Lower leg skin (tissue), 4 donors: ENCODE measurements at regions not wholly inside any gene's neighbourhood (a gene's known extent, or its start where the extent isn't known, plus 50 kb on each side); places are given as distances from the start of the nearest gene placed in this dataset.

ENCODE experiments used
- DNase-seq, 2 donors: peaks; one replicate each; pipeline ENCODE4 v3.0.0-alpha.2; 2019; ENCODE audit warnings: low spot score in 2 of 2
- H3K4me3 ChIP-seq: fragments of 200-600 bp; sonication (generic); 2 replicates; pipeline ENCODE4 v1.5.1; 2017; ENCODE audit warnings: mild to moderate bottlenecking, low read depth; ENCODE audit not compliant: poor library complexity, severe bottlenecking
- POLR2A ChIP-seq, 2 donors: fragments of 450-650 bp; IDR thresholded peaks; one replicate each; pipeline ENCODE4 v1.6.1; 2016 to 2017; ENCODE audit warnings: antibody characterized with exemption in 2 of 2, mild to moderate bottlenecking in 1 of 2, moderate library complexity in 1 of 2
- WGBS, 2 donors: methylation state at CpG; one replicate each; pipeline ENCODE4 v1.1.5; 2018; 5-methylcytosine and 5-hydroxymethylcytosine counted together
- intact Hi-C: fragments of 100-400 bp; cut with DNase I; formaldehyde crosslinking; loops from one replicate; pipeline ENCODE4 v1.15.0; 2023; ENCODE audit warnings: low total_unique reads
- TF ChIP-seq, protein P1 (sequence below), 3 donors: fragments of 450-650 bp; IDR thresholded peaks; one replicate each; pipeline ENCODE4 v1.5.1; 2016; ENCODE audit warnings: antibody characterized with exemption in 3 of 3, mild to moderate bottlenecking in 3 of 3, moderate library complexity in 2 of 3

DNA sequence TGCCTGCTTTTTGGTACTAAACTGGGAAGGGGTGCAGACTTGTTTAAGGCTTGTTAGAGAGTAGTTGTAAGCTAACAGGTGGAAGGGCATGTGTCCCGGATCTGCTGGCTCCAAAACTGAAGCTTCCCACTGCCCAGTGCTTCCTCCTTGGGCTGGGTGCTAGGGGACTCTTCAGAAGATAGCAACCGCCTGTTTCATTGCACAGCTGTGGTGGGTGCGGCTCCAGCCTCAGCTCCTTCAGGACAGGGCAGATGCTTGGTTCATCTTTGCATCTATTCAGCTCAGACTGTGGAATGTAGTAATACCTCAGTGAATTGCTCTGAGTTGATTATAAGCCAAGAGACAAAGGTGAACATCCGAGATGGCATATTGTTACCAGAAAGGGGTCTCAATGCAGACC is 527.1 kb downstream of the TYW1 start:
- H3K4me3 ChIP-seq, result no peak overlapping the region
- DNase-seq, result no peak
- 68 to 81% methylated on average over 4 of the region's 4 CpGs for WGBS, 2 donors
- intact Hi-C loops, result no loop called here
- TF ChIP-seq, protein P1, sequence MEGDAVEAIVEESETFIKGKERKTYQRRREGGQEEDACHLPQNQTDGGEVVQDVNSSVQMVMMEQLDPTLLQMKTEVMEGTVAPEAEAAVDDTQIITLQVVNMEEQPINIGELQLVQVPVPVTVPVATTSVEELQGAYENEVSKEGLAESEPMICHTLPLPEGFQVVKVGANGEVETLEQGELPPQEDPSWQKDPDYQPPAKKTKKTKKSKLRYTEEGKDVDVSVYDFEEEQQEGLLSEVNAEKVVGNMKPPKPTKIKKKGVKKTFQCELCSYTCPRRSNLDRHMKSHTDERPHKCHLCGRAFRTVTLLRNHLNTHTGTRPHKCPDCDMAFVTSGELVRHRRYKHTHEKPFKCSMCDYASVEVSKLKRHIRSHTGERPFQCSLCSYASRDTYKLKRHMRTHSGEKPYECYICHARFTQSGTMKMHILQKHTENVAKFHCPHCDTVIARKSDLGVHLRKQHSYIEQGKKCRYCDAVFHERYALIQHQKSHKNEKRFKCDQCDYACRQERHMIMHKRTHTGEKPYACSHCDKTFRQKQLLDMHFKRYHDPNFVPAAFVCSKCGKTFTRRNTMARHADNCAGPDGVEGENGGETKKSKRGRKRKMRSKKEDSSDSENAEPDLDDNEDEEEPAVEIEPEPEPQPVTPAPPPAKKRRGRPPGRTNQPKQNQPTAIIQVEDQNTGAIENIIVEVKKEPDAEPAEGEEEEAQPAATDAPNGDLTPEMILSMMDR (IDR thresholded peaks at IDR 0.05), result no peak

DNA sequence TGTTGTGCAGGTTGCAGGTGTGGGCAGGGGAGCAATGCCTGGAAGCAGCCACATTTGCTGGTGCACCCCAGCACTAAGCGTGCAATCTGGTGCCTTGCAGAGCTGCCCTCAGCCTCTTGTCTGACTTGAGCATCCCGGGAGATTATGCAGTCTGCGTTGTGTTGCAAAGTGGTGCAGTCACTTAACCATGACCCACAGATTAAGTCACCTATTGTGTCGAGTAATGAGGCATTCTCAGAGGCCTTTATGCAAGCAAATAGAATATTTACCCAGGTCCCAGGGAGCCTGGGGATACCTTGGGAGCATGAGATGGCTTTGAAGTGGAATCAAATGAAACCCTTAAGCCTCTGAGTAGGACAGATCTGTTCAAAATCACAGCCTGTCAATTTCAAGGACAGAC is 529.0 kb downstream of the TYW1 start:
- no peak overlapping the region for H3K4me3 ChIP-seq
- DNase-seq, result no peak
- intact Hi-C loops, result no loop called here
- no peak for TF ChIP-seq POLR2A (IDR thresholded peaks at IDR 0.05)
- TF ChIP-seq, protein P1 (IDR thresholded peaks at IDR 0.05), result no peak
- 61 to 79% methylated on average over 4 of the region's 4 CpGs for whole genome bisulfite sequencing, 2 donors

DNA sequence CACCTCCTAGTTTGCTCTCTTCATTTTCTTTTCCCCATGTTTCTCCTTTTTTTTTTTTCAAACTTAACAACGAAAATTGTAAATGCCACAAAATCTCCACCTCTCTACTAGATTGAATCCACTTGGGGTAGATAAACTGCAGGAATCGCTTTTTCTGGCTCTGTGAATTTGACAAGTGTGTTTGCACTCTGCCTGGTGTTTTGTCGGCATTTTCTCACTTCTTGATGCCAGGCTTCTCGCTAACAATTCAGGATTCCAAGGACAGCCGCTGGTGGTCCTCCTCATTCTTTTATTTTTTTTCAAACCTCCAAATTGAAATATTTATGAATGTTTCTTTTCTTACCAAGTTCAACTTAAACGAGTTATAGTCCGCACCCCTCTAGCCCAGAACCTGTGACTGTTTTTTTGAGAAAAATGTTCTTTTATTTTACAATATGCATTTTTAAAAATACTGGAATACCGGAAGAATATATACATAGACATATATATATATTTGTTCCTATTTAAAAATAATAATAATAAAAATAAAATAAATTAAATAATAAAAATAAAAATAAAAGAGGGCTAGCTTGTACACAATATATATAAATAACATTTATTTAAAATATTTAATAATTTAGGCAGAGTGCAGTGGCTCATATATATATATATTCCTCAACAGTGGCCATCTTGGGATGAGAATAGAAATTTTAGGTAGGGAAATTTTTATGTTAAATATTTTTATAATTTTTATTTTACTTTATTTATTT is 538.8 kb downstream of the TYW1 start:
- 80 to 88% methylated on average over 8 of the region's 8 CpGs for WGBS, 2 donors
- intact Hi-C loops, result no loop called here
- no peak overlapping the region for H3K4me3 ChIP-seq
- no peak for TF ChIP-seq POLR2A (IDR thresholded peaks at IDR 0.05)
- TF ChIP-seq, protein P1 (IDR thresholded peaks at IDR 0.05), result no peak
- no peak for DNase-seq

DNA sequence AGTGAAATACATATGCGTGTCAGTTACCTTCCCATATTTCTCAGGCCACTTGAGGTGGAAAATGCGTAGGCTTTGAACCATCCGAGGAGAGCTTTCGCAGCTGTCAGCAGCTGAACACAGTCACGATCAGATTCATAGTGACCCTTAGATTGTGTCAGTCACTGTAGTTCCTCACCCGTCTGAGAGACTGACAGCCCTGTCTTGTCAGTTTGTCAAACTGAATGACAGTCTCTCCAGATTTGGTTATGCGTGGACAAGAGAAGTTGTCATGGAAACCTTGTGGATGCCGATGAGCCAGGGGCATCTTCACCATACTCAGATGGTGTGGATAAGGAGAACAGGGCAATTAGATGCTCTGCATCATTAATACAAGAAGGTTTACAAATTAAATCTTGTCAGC is 546.3 kb downstream of the TYW1 start:
- DNase-seq, result no peak
- 93 to 94% methylated on average over 8 of the region's 8 CpGs for WGBS, 2 donors
- no peak overlapping the region for H3K4me3 ChIP-seq
- intact Hi-C loops, result no loop called here
- no peak for TF ChIP-seq POLR2A (IDR thresholded peaks at IDR 0.05)
- TF ChIP-seq, protein P1 (IDR thresholded peaks at IDR 0.05), result no peak

DNA sequence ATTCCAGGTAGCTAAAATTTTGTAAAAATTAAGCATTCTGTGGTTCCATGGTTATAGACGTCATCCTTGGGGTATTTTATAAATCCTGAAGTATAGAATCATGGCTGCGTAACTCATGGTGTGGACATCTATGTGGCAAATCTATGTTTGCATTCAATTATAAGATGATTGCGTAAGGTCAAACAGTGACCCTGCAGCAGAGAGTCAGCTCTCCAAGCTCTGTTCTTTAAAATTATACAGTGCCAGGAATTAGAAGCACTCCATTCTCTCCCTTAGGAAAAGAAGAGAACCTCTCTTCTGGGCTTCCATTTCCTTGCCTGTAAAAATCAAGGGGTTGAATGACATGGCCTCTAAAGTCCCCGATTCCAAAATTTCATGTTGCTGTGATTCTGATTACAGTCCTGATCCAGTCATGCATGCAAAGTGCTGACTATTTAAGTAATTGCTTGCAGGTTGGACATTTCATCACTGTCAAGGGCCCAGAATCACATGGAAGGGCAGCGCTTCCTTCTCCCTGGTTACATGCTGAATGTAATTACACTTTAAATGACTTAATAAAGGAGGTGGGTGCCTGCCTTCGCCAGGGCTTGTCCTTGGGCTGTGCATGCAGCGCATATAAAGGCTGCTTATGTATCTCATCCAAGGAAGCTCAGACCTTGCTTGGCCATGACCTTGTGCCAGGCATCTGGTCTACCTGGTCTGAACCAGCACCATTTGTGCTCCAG is 550.7 kb downstream of the TYW1 start:
- TF ChIP-seq POLR2A (IDR thresholded peaks at IDR 0.05), result no peak
- TF ChIP-seq, protein P1 (IDR thresholded peaks at IDR 0.05), result no peak
- H3K4me3 ChIP-seq, result no peak overlapping the region
- intact Hi-C loops, result no loop called here
- WGBS, 2 donors, result 66 to 68% methylated on average over 7 of the region's 7 CpGs
- DNase-seq, result no peak
